Heart left ventricle (tissue), 16 donors: ENCODE measurements at regions not wholly inside any gene's neighbourhood (a gene's known extent, or its start where the extent isn't known, plus 50 kb on each side); places are given as distances from the start of the nearest gene placed in this dataset.

Experiments used
- ATAC-seq, 4 donors: fragments of 200-7000 bp; cut with Tn5 transposase; one replicate each; pipeline ENCODE4 v1.9.1; 2020 to 2022; ENCODE audit warnings: moderate library complexity in 4 of 4, mild to moderate bottlenecking in 3 of 4, moderate number of reproducible peaks in 1 of 4
- DNase-seq, 5 donors: peaks; one replicate each; pipeline ENCODE4 v3.0.0-alpha.2; 2020
- H3K27ac ChIP-seq, 12 donors: fragments of 200-600 bp; sonication (generic) in 4 of 12; one replicate each; pipeline versions ENCODE4 v1.5.0 to v1.8.0; 2016 to 2022; ENCODE audit warnings: mild to moderate bottlenecking in 2 of 12
- H3K27me3 ChIP-seq, 9 donors: fragments of 200-600 bp; sonication (generic) in 2 of 9; one replicate each; pipeline versions ENCODE4 v1.5.1 to v1.8.0; 2016 to 2022; ENCODE audit warnings: mild to moderate bottlenecking in 3 of 9
- H3K36me3 ChIP-seq, 9 donors: fragments of 200-600 bp; sonication (generic) in 2 of 9; one replicate each; pipeline versions ENCODE4 v1.5.0 to v1.8.0; 2018 to 2022; ENCODE audit warnings: mild to moderate bottlenecking in 2 of 9
- H3K4me1 ChIP-seq, 12 donors: fragments of 200-600 bp; sonication (generic) in 4 of 12; one replicate each; pipeline versions ENCODE4 v1.5.0 to v1.8.0; 2016 to 2022; ENCODE audit warnings: mild to moderate bottlenecking in 3 of 12
- H3K4me3 ChIP-seq, 12 donors: fragments of 200-600 bp; sonication (generic) in 4 of 12; one replicate each; pipeline versions ENCODE4 v1.5.0 to v1.8.0; 2017 to 2022; ENCODE audit warnings: mild to moderate bottlenecking in 9 of 12, moderate library complexity in 4 of 12
- H3K9me3 ChIP-seq, 12 donors: fragments of 200-600 bp; sonication (generic) in 4 of 12; one replicate each; pipeline versions ENCODE4 v1.5.0 to v1.8.0; 2016 to 2022; ENCODE audit warnings: mild to moderate bottlenecking in 1 of 12
- POLR2A ChIP-seq, 2 donors: fragments of 450-650 bp; IDR thresholded peaks; one replicate each; pipeline ENCODE4 v1.6.1; 2017; ENCODE audit warnings: antibody characterized with exemption in 2 of 2, mild to moderate bottlenecking in 2 of 2, moderate library complexity in 2 of 2
- WGBS, 4 donors: extraction: QIAGEN DNeasy Blood & Tissue Kit in 2 of 4; methylation state at CpG; one replicate each; pipeline versions ENCODE4 v1.1.5 to v1.1.7; 2013 to 2018; 5-methylcytosine and 5-hydroxymethylcytosine counted together
- intact Hi-C, 10 donors: fragments of 100-400 bp; cut with DNase I; formaldehyde crosslinking; loops; one replicate each; pipeline versions ENCODE4 v1.11.1 to v1.14.2; 2022
- TF ChIP-seq, protein P1 (sequence below), 12 donors: fragments of 200-600 bp; sonication (generic) in 4 of 12; IDR thresholded peaks; one replicate each; pipeline versions ENCODE4 v1.5.0 to v1.8.0; 2018 to 2022; ENCODE audit warnings: antibody characterized with exemption in 12 of 12, mild to moderate bottlenecking in 5 of 12
- donor health status: ischemic (EF 13 %, LVEDD 7.1; RV severe dilation, severe dysfunction).
- donor health status: healthy with polysubstance abuse.
- donor health status: DM: no; HTN: yes; CAD: no.
- donor health status: DM: no; HTN: no; CAD: no.
- donor health status: ischemic (EF 25% LVEDD 6.9; RV normal size, moderate dysfunction).
- donor health status: ischemic (EF 25% LVEDD 5.7; RV mildly dilated, moderate dysfunction).
- donor health status: healthy.
- donor health status: DM: yes; HTN: yes; CAD: no.
- donor health status: ischemic (EF 35%, LVEDD 5.7; RV mildly dilated, moderate dysfunction).
- donor health status: nonischemic (EF 11% LVEDD 7.7; RV severe dilation, severe dysfunction).
- donor health status: DM: yes; HTN: yes; CAD: no.
- donor health status: PGD.
- donor health status: ischemic (EF 29% LVEDD 5.4; RV normal size, mild dysfunction).
- donor health status: nonischemic (EF 23%, LVEDD 6.1; RV moderate dilation, normal function).

DNA sequence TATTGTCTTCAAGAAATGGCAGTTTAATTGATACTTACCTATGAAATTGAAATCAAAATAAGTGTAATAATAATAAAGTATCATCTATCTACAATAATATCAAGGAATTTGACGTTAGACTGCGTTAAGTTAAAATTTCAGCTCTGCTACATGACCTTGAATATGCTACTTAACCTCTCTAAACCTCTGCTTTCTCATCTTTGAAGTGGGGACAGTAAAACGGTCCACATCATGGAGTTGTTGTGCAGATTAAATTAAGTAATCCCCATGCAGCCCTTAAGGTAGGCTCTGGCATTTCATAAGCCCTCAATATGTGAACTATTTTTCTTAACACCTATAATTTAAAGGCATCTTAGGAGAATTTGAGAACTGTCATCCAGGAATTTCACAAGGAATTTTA is 252.4 kb upstream of the PHF14 start:
- intact Hi-C loops = no loop called here
- H3K4me3 ChIP-seq = no peak overlapping the region
- TF ChIP-seq, protein P1, sequence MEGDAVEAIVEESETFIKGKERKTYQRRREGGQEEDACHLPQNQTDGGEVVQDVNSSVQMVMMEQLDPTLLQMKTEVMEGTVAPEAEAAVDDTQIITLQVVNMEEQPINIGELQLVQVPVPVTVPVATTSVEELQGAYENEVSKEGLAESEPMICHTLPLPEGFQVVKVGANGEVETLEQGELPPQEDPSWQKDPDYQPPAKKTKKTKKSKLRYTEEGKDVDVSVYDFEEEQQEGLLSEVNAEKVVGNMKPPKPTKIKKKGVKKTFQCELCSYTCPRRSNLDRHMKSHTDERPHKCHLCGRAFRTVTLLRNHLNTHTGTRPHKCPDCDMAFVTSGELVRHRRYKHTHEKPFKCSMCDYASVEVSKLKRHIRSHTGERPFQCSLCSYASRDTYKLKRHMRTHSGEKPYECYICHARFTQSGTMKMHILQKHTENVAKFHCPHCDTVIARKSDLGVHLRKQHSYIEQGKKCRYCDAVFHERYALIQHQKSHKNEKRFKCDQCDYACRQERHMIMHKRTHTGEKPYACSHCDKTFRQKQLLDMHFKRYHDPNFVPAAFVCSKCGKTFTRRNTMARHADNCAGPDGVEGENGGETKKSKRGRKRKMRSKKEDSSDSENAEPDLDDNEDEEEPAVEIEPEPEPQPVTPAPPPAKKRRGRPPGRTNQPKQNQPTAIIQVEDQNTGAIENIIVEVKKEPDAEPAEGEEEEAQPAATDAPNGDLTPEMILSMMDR (IDR thresholded peaks at IDR 0.05) = no peak
- TF ChIP-seq POLR2A (IDR thresholded peaks at IDR 0.05) = no peak
- H3K27me3 ChIP-seq = no peaks in the 10 kb centered on the region
- no peaks in the 10 kb centered on the region for H3K36me3 ChIP-seq
- H3K4me1 ChIP-seq = no peaks in the 10 kb centered on the region
- no peak overlapping the region for H3K27ac ChIP-seq
- WGBS, 4 donors = 66 to 81% (median 77%) methylated on average over 3 of the region's 3 CpGs
- ATAC-seq (no peak), DNase-seq (no peak)
- H3K9me3 ChIP-seq = no peaks in the 10 kb centered on the region

DNA sequence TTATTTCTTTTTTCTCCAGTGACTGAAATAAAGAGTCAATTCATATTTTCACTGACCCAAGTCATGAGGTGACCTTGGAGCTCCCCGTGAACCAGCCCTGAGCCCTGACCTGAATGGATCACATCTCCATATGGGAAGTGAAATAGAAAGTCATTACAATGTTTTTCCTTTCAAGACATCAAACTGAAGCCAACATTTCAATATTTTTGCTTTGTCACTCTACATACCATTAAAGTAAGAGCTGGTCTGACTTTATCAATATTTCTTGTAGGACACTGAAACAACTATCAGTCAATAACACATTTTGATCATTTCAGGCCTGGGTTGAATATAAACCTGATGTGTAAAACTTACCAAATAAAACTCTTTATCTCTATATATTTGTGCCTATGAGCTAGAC is 249.8 kb upstream of the PHF14 start:
- DNase-seq (no peak), ATAC-seq (no peak)
- WGBS, 4 donors = 58 to 79% (median 65%) methylated on average over 1 of the region's 1 CpG
- no peaks in the 10 kb centered on the region for H3K4me1 ChIP-seq
- no peak for TF ChIP-seq POLR2A (IDR thresholded peaks at IDR 0.05)
- TF ChIP-seq, protein P1 (IDR thresholded peaks at IDR 0.05) = no peak
- no peak overlapping the region for H3K27ac ChIP-seq
- no peaks in the 10 kb centered on the region for H3K36me3 ChIP-seq
- H3K4me3 ChIP-seq = no peak overlapping the region
- no peaks in the 10 kb centered on the region for H3K9me3 ChIP-seq
- intact Hi-C loops = no loop called here
- no peaks in the 10 kb centered on the region for H3K27me3 ChIP-seq

DNA sequence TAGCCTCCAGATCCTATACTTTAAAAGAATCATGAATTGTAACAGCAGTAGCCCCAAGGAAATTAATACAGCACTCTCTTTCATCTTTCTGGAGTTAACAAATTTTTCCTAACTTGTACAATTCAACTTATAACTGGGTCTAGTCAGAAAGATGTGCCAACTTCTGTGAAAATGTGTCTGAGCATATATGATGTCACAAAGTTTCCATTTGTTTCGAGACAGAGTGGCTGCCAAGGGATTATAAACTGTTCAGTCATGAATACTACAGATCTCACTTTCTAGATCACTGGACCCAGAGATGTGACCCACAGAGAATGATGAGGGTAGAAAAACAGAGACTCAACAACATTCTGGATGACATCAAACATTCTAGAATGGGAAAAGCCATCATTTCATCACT is 249.2 kb upstream of the PHF14 start:
- ATAC-seq (no peak), DNase-seq (no peak)
- no peak for TF ChIP-seq POLR2A (IDR thresholded peaks at IDR 0.05)
- TF ChIP-seq, protein P1 (IDR thresholded peaks at IDR 0.05) = no peak
- Histone ChIP-seq H3K36me3 (no peaks in the 10 kb centered on the region), H3K9me3 (no peaks in the 10 kb centered on the region), H3K27ac (no peak overlapping the region), H3K4me3 (no peak overlapping the region), H3K27me3 (no peaks in the 10 kb centered on the region), H3K4me1 (no peaks in the 10 kb centered on the region)
- 43 to 71% (median 62%) methylated on average over 1 of the region's 1 CpG for WGBS, 4 donors
- intact Hi-C loops = no loop called here

DNA sequence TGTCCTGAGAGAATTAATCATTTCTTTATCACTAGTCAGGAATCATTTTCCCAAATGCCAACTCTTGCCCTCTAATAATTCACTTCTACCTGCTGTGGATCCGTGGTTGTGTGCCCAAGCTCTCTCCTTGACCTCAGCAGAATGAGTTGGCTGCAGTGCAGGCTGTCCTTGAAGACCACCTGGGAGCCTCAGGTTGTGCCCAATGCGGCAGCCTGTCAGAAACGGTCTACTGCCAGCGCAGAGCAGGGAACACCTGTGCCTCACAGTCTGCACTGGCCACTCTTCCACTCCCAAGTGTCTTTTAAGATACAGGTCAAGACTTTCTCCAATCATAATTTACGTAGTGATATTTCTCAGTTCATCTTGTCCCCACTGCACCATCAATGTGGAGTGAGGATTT is 246.0 kb upstream of the PHF14 start:
- DNase-seq (no peak), ATAC-seq (no peak)
- Histone ChIP-seq H3K9me3 (no peaks in the 10 kb centered on the region), H3K4me3 (no peak overlapping the region), H3K27me3 (no peaks in the 10 kb centered on the region), H3K4me1 (no peaks in the 10 kb centered on the region), H3K27ac (no peak overlapping the region), H3K36me3 (no peaks in the 10 kb centered on the region)
- intact Hi-C loops = no loop called here
- no peak for TF ChIP-seq POLR2A (IDR thresholded peaks at IDR 0.05)
- TF ChIP-seq, protein P1 (IDR thresholded peaks at IDR 0.05) = no peak
- WGBS, 4 donors = 64 to 89% (median 77%) methylated on average over 5 of the region's 5 CpGs
